ENCODE measurements at regions not wholly inside any gene's neighbourhood (a gene's known extent, or its start where the extent isn't known, plus 50 kb on each side); places are given as distances from the start of the nearest gene placed in this dataset.

DNA sequence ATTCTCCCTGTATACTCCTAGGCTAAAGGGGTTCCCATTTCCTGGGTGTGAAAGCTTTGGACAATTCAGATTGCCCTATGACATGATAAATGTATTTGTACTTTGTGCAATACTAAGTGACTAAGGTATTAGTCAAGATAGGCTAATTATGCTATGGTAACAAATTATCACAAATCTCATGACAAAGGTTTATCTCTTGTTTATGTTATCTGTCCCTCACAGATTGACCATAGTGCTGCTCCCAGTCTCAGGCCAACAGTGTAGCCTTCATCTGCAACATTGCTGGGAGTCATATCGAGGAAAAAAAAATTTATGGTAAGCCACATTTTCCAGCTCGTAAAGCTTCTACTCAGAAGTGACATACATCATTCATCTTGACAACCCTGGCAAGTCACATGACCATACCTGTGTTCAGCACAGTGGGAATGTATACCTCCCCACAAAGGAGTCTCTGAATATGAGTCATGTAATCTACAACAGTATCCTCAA, 346.2 kb downstream of the IGSF11 start:
- Histone ChIP-seq H3K27ac (ENCODE audit: low read depth in 2 of 2, low read length in 1 of 2) (no peak overlapping the region), H3K27me3 (ENCODE audit: insufficient read depth) (no peaks in the 10 kb centered on the region), H2AFZ (ENCODE audit: low read depth) (no peak overlapping the region), H3K36me3 (replicated peaks in 1 of 2; ENCODE audit: control insufficient read depth in 1 of 2, insufficient read depth in 2 of 2, low read length in 1 of 2) (no peaks in the 10 kb centered on the region), H3F3A (replicated peaks; ENCODE audit: insufficient read depth) (no peaks in the 10 kb centered on the region), H3K4me2 (no peak overlapping the region), H3K4me1 (ENCODE audit: control insufficient read depth in 1 of 2, insufficient read depth in 2 of 2, low read depth in 1 of 2, low read length in 1 of 2) (peaks cover 0 to 1% of the 10 kb centered on the region in 2 experiments; a peak in 2 of 4 replicates), H3K9me3 (no peaks in the 10 kb centered on the region), H3K4me3 (ENCODE audit: low read depth in 2 of 2, low read length in 1 of 2) (no peak overlapping the region; a peak in 1 of 4 replicates), H3K9ac (no peak overlapping the region), H3K79me2 (ENCODE audit: insufficient read depth) (no peaks in the 10 kb centered on the region), H3K9me2 (no peaks in the 10 kb centered on the region), H4K20me1 (ENCODE audit: insufficient read depth) (no peaks in the 10 kb centered on the region)
- ChIA-PET POLR2A (no interaction called here), CTCF (no interaction called here)
- WGBS (ENCODE audit: low lambda C conversion rate) = 53% methylated on average over 2 of the region's 2 CpGs
- no peak for DNase-seq
- TF ChIP-seq, protein P1, sequence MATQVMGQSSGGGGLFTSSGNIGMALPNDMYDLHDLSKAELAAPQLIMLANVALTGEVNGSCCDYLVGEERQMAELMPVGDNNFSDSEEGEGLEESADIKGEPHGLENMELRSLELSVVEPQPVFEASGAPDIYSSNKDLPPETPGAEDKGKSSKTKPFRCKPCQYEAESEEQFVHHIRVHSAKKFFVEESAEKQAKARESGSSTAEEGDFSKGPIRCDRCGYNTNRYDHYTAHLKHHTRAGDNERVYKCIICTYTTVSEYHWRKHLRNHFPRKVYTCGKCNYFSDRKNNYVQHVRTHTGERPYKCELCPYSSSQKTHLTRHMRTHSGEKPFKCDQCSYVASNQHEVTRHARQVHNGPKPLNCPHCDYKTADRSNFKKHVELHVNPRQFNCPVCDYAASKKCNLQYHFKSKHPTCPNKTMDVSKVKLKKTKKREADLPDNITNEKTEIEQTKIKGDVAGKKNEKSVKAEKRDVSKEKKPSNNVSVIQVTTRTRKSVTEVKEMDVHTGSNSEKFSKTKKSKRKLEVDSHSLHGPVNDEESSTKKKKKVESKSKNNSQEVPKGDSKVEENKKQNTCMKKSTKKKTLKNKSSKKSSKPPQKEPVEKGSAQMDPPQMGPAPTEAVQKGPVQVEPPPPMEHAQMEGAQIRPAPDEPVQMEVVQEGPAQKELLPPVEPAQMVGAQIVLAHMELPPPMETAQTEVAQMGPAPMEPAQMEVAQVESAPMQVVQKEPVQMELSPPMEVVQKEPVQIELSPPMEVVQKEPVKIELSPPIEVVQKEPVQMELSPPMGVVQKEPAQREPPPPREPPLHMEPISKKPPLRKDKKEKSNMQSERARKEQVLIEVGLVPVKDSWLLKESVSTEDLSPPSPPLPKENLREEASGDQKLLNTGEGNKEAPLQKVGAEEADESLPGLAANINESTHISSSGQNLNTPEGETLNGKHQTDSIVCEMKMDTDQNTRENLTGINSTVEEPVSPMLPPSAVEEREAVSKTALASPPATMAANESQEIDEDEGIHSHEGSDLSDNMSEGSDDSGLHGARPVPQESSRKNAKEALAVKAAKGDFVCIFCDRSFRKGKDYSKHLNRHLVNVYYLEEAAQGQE (IDR thresholded peaks at IDR 0.05; ENCODE audit: low read depth, low read length) = no peak
- TF ChIP-seq TAF1 (IDR thresholded peaks at IDR 0.05; ENCODE audit: borderline replicate concordance, low read depth, low read length) (no peak), EP300 (IDR thresholded peaks at IDR 0.05; ENCODE audit: borderline replicate concordance in 1 of 2, low read depth in 1 of 2, low read length in 1 of 2) (no peak), RXRA (IDR thresholded peaks at IDR 0.05; ENCODE audit: borderline replicate concordance, low read depth) (no peak), TEAD4 (IDR thresholded peaks at IDR 0.05; ENCODE audit: borderline replicate concordance, insufficient read depth) (no peak), FOSL2 (IDR thresholded peaks at IDR 0.05; ENCODE audit: borderline replicate concordance, low read depth) (no peak), MEF2A (IDR thresholded peaks at IDR 0.05; ENCODE audit: borderline replicate concordance, low read depth) (no peak), POLR2AphosphoS5 (IDR thresholded peaks at IDR 0.05; ENCODE audit: low read depth, low read length) (no peak), EZH2phosphoT487 (IDR thresholded peaks at IDR 0.05; ENCODE audit: borderline replicate concordance, low read depth) (no peak), GATA2 (CRISPR knock-in tag; IDR thresholded peaks at IDR 0.05) (no peak), RCOR1 (IDR thresholded peaks at IDR 0.05; ENCODE audit: low read length) (no peak), SMC3 (IDR thresholded peaks at IDR 0.05; ENCODE audit: low read depth, low read length) (no peak), NFIC (IDR thresholded peaks at IDR 0.05; ENCODE audit: borderline replicate concordance) (no peak), RAD21 (IDR thresholded peaks at IDR 0.05; ENCODE audit: low read length) (no peak)
- TF ChIP-seq, protein P2, sequence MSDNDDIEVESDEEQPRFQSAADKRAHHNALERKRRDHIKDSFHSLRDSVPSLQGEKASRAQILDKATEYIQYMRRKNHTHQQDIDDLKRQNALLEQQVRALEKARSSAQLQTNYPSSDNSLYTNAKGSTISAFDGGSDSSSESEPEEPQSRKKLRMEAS (IDR thresholded peaks at IDR 0.05; ENCODE audit: low read depth) = no peak
- TF ChIP-seq, protein P3, sequence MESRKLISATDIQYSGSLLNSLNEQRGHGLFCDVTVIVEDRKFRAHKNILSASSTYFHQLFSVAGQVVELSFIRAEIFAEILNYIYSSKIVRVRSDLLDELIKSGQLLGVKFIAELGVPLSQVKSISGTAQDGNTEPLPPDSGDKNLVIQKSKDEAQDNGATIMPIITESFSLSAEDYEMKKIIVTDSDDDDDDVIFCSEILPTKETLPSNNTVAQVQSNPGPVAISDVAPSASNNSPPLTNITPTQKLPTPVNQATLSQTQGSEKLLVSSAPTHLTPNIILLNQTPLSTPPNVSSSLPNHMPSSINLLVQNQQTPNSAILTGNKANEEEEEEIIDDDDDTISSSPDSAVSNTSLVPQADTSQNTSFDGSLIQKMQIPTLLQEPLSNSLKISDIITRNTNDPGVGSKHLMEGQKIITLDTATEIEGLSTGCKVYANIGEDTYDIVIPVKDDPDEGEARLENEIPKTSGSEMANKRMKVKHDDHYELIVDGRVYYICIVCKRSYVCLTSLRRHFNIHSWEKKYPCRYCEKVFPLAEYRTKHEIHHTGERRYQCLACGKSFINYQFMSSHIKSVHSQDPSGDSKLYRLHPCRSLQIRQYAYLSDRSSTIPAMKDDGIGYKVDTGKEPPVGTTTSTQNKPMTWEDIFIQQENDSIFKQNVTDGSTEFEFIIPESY (IDR thresholded peaks at IDR 0.05; ENCODE audit: borderline replicate concordance, low read depth) = no peak
- TF ChIP-seq, protein P4, sequence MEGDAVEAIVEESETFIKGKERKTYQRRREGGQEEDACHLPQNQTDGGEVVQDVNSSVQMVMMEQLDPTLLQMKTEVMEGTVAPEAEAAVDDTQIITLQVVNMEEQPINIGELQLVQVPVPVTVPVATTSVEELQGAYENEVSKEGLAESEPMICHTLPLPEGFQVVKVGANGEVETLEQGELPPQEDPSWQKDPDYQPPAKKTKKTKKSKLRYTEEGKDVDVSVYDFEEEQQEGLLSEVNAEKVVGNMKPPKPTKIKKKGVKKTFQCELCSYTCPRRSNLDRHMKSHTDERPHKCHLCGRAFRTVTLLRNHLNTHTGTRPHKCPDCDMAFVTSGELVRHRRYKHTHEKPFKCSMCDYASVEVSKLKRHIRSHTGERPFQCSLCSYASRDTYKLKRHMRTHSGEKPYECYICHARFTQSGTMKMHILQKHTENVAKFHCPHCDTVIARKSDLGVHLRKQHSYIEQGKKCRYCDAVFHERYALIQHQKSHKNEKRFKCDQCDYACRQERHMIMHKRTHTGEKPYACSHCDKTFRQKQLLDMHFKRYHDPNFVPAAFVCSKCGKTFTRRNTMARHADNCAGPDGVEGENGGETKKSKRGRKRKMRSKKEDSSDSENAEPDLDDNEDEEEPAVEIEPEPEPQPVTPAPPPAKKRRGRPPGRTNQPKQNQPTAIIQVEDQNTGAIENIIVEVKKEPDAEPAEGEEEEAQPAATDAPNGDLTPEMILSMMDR (IDR thresholded peaks at IDR 0.05) = no peak
- TF ChIP-seq, protein P5, sequence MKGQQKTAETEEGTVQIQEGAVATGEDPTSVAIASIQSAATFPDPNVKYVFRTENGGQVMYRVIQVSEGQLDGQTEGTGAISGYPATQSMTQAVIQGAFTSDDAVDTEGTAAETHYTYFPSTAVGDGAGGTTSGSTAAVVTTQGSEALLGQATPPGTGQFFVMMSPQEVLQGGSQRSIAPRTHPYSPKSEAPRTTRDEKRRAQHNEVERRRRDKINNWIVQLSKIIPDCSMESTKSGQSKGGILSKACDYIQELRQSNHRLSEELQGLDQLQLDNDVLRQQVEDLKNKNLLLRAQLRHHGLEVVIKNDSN (IDR thresholded peaks at IDR 0.05; ENCODE audit: borderline replicate concordance, low read depth) = no peak
